ENCODE measurements at regions not wholly inside any gene's neighbourhood (a gene's known extent, or its start where the extent isn't known, plus 50 kb on each side); places are given as distances from the start of the nearest gene placed in this dataset.
"Not testable (repeated sequence)": the region's sequence is repeated elsewhere in the genome, so short reads cannot be mapped to it uniquely, and the experiment has no call there.

DNA sequence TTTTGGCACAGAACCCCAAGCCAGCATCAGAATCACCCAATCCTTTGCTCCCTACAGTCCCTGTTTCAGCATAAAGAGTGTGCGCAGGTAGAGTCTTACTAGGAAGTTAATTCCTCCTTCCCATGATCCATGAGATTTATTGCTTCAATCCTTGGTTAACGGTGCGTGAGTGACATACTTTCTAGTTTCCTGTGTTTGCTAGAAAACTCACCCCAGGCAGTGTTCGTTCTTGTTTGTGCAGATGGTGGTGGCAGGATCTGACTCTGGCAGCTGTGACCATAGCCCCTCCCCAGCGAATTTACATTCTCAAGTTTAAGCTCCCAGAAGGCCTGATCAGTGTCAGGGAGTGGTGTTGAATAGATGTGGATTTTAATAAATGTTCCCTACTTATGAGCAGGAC, 106.7 kb upstream of the CCT8L2 start:
- no peak overlapping the region for H3K27ac ChIP-seq (replicated peaks)
- H3K4me3 ChIP-seq (replicated peaks; ENCODE audit: insufficient read depth, low read length): no peak overlapping the region
- no peak for DNase-seq (ENCODE audit: low read depth in 1 of 2, low spot score in 1 of 2)
- TF ChIP-seq GABPA (IDR thresholded peaks at IDR 0.05; ENCODE audit: low read depth) (no peak), POLR2AphosphoS5 (IDR thresholded peaks at IDR 0.05; ENCODE audit: low read depth) (no peak), SPI1 (IDR thresholded peaks at IDR 0.05; ENCODE audit: borderline replicate concordance, low read depth) (no peak)
- TF ChIP-seq, protein P1, sequence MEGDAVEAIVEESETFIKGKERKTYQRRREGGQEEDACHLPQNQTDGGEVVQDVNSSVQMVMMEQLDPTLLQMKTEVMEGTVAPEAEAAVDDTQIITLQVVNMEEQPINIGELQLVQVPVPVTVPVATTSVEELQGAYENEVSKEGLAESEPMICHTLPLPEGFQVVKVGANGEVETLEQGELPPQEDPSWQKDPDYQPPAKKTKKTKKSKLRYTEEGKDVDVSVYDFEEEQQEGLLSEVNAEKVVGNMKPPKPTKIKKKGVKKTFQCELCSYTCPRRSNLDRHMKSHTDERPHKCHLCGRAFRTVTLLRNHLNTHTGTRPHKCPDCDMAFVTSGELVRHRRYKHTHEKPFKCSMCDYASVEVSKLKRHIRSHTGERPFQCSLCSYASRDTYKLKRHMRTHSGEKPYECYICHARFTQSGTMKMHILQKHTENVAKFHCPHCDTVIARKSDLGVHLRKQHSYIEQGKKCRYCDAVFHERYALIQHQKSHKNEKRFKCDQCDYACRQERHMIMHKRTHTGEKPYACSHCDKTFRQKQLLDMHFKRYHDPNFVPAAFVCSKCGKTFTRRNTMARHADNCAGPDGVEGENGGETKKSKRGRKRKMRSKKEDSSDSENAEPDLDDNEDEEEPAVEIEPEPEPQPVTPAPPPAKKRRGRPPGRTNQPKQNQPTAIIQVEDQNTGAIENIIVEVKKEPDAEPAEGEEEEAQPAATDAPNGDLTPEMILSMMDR (IDR thresholded peaks at IDR 0.05; ENCODE audit: insufficient read depth, low read length): no peak
- TF ChIP-seq, protein P2, sequence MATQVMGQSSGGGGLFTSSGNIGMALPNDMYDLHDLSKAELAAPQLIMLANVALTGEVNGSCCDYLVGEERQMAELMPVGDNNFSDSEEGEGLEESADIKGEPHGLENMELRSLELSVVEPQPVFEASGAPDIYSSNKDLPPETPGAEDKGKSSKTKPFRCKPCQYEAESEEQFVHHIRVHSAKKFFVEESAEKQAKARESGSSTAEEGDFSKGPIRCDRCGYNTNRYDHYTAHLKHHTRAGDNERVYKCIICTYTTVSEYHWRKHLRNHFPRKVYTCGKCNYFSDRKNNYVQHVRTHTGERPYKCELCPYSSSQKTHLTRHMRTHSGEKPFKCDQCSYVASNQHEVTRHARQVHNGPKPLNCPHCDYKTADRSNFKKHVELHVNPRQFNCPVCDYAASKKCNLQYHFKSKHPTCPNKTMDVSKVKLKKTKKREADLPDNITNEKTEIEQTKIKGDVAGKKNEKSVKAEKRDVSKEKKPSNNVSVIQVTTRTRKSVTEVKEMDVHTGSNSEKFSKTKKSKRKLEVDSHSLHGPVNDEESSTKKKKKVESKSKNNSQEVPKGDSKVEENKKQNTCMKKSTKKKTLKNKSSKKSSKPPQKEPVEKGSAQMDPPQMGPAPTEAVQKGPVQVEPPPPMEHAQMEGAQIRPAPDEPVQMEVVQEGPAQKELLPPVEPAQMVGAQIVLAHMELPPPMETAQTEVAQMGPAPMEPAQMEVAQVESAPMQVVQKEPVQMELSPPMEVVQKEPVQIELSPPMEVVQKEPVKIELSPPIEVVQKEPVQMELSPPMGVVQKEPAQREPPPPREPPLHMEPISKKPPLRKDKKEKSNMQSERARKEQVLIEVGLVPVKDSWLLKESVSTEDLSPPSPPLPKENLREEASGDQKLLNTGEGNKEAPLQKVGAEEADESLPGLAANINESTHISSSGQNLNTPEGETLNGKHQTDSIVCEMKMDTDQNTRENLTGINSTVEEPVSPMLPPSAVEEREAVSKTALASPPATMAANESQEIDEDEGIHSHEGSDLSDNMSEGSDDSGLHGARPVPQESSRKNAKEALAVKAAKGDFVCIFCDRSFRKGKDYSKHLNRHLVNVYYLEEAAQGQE (IDR thresholded peaks at IDR 0.05; ENCODE audit: insufficient replicate concordance, low read depth): no peak
- H3K27me3 ChIP-seq (ENCODE audit: insufficient read depth, poor library complexity, severe bottlenecking): no peaks in the 10 kb centered on the region

DNA sequence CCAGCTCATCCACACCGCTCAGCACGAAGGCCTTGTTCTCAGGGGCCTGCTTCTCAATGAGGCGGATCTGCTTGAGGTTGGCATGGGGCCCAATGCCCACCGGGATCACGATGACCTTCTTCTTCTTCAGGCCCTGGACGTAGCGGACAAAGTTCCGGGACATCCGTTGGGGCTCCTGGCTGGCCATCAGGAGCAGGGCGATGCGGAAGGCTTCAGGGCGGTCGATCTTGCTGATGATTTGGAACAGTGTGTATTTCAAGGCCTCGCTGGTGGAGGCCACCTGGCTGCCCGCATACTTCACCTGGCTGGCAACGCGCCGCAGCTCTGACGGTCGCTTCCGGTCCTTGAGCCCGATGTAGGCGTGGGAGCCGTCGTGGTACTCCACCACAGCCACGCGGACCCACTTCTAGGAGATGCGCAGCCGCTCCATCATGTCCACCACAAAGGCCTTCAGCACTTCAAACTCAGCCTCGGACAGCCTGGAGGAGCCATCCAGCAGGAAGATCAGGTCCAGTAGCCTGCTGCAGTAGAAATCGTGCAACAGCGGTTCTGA, 105.0 kb upstream of the CCT8L2 start:
- not testable (repeated sequence) for H3K27me3 ChIP-seq (ENCODE audit: insufficient read depth, poor library complexity, severe bottlenecking); H3K27ac ChIP-seq (replicated peaks); H3K4me3 ChIP-seq (replicated peaks; ENCODE audit: insufficient read depth, low read length); DNase-seq (ENCODE audit: low read depth in 1 of 2, low spot score in 1 of 2)

DNA sequence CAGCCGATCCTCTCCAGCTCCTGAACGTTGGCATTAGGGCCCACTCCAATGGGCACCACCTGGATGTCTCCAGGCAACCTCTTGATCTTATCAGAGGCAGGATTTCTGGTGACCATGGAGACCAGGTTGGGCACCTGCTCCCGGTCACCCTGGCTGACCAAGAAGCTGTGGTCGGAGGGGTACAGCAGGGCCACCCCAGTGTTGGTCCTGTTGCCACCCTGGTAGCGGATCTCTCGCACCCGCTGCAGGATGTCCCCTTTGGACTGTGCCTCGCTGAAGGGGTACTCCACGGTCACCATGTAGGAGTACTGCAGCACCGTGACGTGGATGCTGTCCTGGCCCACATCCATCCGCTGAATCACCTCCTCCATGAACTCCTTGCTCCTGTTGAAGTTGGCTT, 104.3 kb upstream of the CCT8L2 start:
- not testable (repeated sequence) for H3K27ac ChIP-seq (replicated peaks); H3K4me3 ChIP-seq (replicated peaks; ENCODE audit: insufficient read depth, low read length); H3K27me3 ChIP-seq (ENCODE audit: insufficient read depth, poor library complexity, severe bottlenecking); DNase-seq (ENCODE audit: low read depth in 1 of 2, low spot score in 1 of 2)

DNA sequence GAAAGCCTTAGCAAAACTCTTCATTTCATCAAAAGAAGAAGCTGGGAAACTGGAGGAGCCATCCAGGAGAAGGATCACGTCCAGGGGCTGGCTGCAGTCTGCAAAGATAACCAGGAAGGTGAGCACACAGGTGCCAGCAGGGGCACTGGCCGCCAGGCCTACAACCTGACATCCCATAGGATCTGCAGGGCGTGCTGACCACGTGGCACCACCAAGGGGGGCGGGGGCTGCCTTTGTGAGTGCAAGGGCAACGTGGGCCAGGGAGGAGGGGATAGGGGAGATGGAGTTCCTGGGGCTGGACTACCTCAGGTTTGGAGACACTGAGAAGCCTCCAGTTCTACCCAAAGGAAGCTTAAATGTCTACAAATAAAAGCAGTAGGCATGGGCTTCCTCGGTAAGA, 102.7 kb upstream of the CCT8L2 start:
- H3K27me3 ChIP-seq (ENCODE audit: insufficient read depth, poor library complexity, severe bottlenecking): no peaks in the 10 kb centered on the region
- no peak overlapping the region for H3K4me3 ChIP-seq (replicated peaks; ENCODE audit: insufficient read depth, low read length)
- TF ChIP-seq GABPA (IDR thresholded peaks at IDR 0.05; ENCODE audit: low read depth) (no peak), SPI1 (IDR thresholded peaks at IDR 0.05; ENCODE audit: borderline replicate concordance, low read depth) (no peak), POLR2AphosphoS5 (IDR thresholded peaks at IDR 0.05; ENCODE audit: low read depth) (no peak)
- TF ChIP-seq, protein P1 (IDR thresholded peaks at IDR 0.05; ENCODE audit: insufficient read depth, low read length): no peak
- TF ChIP-seq, protein P2 (IDR thresholded peaks at IDR 0.05; ENCODE audit: insufficient replicate concordance, low read depth): no peak
- no peak for DNase-seq (ENCODE audit: low read depth in 1 of 2, low spot score in 1 of 2)
- H3K27ac ChIP-seq (replicated peaks): no peak overlapping the region

DNA sequence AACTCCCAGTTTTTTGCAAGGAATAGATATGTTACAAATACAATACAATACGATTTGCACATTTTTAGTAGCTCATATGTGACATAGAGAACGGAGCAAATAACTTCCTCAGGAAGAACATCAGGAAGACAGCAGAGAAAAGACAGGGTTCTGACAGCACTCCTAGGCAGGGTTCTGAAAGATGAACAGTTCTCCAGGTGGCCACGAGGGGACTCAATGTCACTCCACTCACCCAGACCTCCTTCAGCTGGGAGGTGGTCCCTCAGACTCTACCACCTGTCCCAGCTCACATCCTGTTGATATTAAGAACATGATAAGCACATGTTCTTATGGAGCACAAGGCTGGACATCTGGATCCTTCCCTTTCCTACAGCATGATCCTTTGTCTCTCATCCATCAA, 101.1 kb upstream of the CCT8L2 start:
- H3K27me3 ChIP-seq (ENCODE audit: insufficient read depth, poor library complexity, severe bottlenecking); H3K4me3 ChIP-seq (replicated peaks; ENCODE audit: insufficient read depth, low read length); H3K27ac ChIP-seq (replicated peaks); DNase-seq (ENCODE audit: low read depth in 1 of 2, low spot score in 1 of 2): not testable (repeated sequence)

DNA sequence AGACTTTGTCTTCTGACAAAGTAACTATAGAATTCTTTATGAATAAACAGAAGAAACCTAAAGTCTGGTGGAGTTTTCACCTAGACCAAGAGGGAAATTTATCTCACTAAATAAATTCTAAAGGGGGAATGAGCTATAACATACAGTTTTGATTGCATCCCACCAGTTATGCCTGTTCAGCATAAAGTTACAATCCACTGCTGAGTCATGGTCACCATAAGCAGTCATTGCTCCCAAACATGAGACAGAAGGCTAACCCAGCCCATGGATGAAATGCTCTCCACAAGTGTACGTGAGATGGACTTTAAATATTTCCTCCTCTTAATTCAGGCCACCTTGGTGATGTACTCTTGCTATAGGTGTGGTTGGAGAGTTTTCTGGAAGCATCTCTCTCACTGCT, 96.7 kb upstream of the CCT8L2 start:
- DNase-seq (ENCODE audit: low read depth in 1 of 2, low spot score in 1 of 2); H3K27me3 ChIP-seq (ENCODE audit: insufficient read depth, poor library complexity, severe bottlenecking); H3K27ac ChIP-seq (replicated peaks); H3K4me3 ChIP-seq (replicated peaks; ENCODE audit: insufficient read depth, low read length): not testable (repeated sequence)

DNA sequence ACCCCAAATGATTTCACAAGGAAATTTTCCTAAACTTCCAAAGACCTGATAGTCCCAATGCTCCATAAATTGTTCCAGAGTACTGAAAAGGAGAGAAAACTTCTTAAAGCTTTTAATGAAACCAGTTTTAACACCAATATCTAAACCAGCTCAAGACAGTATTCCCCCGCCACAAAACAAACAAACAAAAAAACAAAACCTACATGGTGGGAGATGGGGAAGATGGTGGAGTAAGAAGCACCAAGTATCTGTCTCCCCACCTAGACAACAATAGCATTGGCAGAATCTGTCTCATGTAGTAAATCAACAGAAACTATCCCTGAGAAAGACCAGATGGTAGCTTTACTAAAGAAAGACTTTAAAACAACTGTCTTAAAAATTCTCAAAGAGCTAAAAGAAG, 88.7 kb upstream of the CCT8L2 start:
- H3K27me3 ChIP-seq (ENCODE audit: insufficient read depth, poor library complexity, severe bottlenecking); H3K4me3 ChIP-seq (replicated peaks; ENCODE audit: insufficient read depth, low read length); H3K27ac ChIP-seq (replicated peaks); DNase-seq (ENCODE audit: low read depth in 1 of 2, low spot score in 1 of 2): not testable (repeated sequence)

DNA sequence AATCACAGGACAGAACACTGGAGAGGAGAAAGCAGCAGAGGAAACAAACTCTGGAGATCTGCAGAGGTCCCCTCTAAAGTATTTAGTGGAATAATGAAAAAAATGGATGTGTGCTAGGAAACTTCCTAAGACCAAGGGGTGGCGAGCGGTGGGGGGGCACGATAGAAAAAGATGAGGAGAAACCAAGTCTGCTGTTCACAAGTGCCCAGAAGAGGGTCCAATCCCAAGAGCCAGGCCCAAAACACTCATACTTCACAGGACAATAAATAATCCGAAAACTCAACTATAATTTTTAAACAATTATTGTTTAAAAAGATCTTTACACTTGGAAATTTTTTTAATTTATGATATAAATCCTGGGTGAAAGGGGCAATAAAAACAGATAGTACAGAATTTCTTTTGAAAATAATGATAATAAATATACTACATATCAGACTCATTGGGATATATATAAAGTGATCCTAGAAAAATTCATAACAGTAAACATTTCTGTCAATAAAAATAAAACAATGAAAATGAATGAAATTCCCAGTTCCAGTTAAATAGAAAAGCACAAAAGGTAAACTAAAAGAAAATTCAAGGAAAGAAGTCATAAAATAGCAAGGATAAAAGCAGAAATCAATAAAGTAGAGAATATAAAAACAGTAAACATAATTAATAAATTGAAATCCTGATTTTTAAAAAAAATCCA, 87.7 kb upstream of the CCT8L2 start:
- DNase-seq (ENCODE audit: low read depth in 1 of 2, low spot score in 1 of 2); H3K4me3 ChIP-seq (replicated peaks; ENCODE audit: insufficient read depth, low read length); H3K27me3 ChIP-seq (ENCODE audit: insufficient read depth, poor library complexity, severe bottlenecking); H3K27ac ChIP-seq (replicated peaks): not testable (repeated sequence)

All from HL-60 (cell line).